ENCODE measurements at regions not wholly inside any gene's neighbourhood (a gene's known extent, or its start where the extent isn't known, plus 50 kb on each side); places are given as distances from the start of the nearest gene placed in this dataset.

DNA sequence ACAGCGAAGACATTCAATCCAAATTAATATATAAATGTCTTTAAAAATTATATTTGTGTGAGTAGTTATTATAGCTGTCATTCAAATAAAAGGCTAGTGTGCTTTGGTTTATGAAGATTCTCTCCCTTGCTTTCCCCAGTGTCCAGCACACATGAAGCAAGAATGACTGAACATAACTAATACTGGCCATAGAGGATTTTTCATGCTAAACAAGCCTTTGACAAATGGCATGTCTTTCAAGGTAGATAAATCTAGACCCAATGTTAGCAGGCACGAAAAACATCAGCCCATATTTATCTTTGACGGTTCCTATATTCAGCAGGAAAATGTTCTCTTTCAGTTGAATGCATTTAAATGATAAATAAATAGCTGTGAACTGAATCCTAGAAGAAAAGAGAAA, 1234.4 kb downstream of the EPHA7 start:
- TF ChIP-seq, protein P1, sequence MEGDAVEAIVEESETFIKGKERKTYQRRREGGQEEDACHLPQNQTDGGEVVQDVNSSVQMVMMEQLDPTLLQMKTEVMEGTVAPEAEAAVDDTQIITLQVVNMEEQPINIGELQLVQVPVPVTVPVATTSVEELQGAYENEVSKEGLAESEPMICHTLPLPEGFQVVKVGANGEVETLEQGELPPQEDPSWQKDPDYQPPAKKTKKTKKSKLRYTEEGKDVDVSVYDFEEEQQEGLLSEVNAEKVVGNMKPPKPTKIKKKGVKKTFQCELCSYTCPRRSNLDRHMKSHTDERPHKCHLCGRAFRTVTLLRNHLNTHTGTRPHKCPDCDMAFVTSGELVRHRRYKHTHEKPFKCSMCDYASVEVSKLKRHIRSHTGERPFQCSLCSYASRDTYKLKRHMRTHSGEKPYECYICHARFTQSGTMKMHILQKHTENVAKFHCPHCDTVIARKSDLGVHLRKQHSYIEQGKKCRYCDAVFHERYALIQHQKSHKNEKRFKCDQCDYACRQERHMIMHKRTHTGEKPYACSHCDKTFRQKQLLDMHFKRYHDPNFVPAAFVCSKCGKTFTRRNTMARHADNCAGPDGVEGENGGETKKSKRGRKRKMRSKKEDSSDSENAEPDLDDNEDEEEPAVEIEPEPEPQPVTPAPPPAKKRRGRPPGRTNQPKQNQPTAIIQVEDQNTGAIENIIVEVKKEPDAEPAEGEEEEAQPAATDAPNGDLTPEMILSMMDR (IDR thresholded peaks at IDR 0.05) = no peak
- TF ChIP-seq POLR2AphosphoS5 (IDR thresholded peaks at IDR 0.05) (no peak), POLR2A (IDR thresholded peaks at IDR 0.05) (no peak)
- Histone ChIP-seq H3K27me3 (no peaks in the 10 kb centered on the region), H3K27ac (no peak overlapping the region), H3K4me3 (no peak overlapping the region), H3K9me3 (no peaks in the 10 kb centered on the region), H3K4me1 (no peaks in the 10 kb centered on the region), H3K36me3 (no peaks in the 10 kb centered on the region)
- intact Hi-C loops (cut with DNase I; ENCODE audit: low total_unique reads) = no loop called here
- DNase-seq (ENCODE audit: low spot score in 2 of 2) = no peak

GRCh38 chr6:92181347-92181746, 1238.0 kb downstream of the EPHA7 start:
- Histone ChIP-seq H3K4me3 (no peak overlapping the region), H3K36me3 (no peaks in the 10 kb centered on the region), H3K27ac (no peak overlapping the region), H3K4me1 (no peaks in the 10 kb centered on the region), H3K9me3 (no peaks in the 10 kb centered on the region), H3K27me3 (no peaks in the 10 kb centered on the region)
- TF ChIP-seq POLR2A (IDR thresholded peaks at IDR 0.05) = no peak
- TF ChIP-seq, protein P1 (IDR thresholded peaks at IDR 0.05) = no peak
- TF ChIP-seq POLR2AphosphoS5 (IDR thresholded peaks at IDR 0.05) = no peak
- intact Hi-C loops (cut with DNase I; ENCODE audit: low total_unique reads) = no loop called here
- DNase-seq (ENCODE audit: low spot score in 2 of 2) = no peak

DNA sequence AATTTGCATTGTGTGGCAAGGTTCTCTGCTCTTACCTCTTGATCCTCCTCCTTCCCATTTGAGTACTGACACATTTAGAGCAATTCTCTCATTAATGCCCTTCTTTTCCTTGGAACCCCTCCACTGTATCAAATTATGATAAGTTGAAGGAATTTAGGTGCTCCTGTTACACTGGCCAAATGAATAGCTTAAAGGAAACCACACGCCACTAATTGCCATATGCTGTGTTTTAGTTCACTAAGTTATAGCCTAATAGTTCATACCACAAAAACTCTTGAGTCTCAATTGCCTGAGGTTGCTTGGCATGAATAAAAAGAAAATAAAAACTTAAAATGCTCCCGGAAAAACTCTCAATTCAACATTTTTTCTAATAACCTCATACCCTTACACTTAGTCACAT, 1239.3 kb downstream of the EPHA7 start:
- no peaks in the 10 kb centered on the region for H3K27me3 ChIP-seq
- no peak overlapping the region for H3K27ac ChIP-seq
- DNase-seq (ENCODE audit: low spot score in 2 of 2) = no peak
- H3K36me3 ChIP-seq = no peaks in the 10 kb centered on the region
- intact Hi-C loops (cut with DNase I; ENCODE audit: low total_unique reads) = no loop called here
- no peaks in the 10 kb centered on the region for H3K4me1 ChIP-seq
- H3K9me3 ChIP-seq = no peaks in the 10 kb centered on the region
- TF ChIP-seq, protein P1 (IDR thresholded peaks at IDR 0.05) = no peak
- TF ChIP-seq POLR2AphosphoS5 (IDR thresholded peaks at IDR 0.05) (no peak), POLR2A (IDR thresholded peaks at IDR 0.05) (no peak)
- H3K4me3 ChIP-seq = no peak overlapping the region

DNA sequence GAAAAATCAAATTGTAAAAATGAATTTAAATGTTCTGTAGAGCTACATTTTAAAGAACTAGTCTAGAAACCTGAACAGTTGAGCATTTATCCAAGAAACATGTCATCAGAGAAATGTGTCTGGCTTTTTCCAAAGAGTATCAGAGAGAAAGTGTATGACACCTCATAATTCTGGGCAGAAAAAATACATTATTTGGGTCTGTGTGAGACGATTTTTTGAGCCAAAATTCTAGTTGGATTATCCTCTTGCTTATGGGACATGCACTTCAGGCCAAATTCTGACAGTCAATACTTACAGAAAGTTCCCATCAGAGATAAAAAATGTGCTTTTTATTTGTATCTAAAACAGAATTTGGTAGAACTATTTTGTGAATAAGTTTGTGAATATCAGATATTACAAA, 1242.7 kb downstream of the EPHA7 start:
- H3K36me3 ChIP-seq = no peaks in the 10 kb centered on the region
- no peak overlapping the region for H3K4me3 ChIP-seq
- DNase-seq (ENCODE audit: low spot score in 2 of 2) = no peak
- no peak overlapping the region for H3K27ac ChIP-seq
- no peaks in the 10 kb centered on the region for H3K4me1 ChIP-seq
- H3K27me3 ChIP-seq = no peaks in the 10 kb centered on the region
- TF ChIP-seq POLR2AphosphoS5 (IDR thresholded peaks at IDR 0.05) = no peak
- TF ChIP-seq, protein P1 (IDR thresholded peaks at IDR 0.05) = no peak
- no peak for TF ChIP-seq POLR2A (IDR thresholded peaks at IDR 0.05)
- intact Hi-C loops (cut with DNase I; ENCODE audit: low total_unique reads) = no loop called here
- no peaks in the 10 kb centered on the region for H3K9me3 ChIP-seq

DNA sequence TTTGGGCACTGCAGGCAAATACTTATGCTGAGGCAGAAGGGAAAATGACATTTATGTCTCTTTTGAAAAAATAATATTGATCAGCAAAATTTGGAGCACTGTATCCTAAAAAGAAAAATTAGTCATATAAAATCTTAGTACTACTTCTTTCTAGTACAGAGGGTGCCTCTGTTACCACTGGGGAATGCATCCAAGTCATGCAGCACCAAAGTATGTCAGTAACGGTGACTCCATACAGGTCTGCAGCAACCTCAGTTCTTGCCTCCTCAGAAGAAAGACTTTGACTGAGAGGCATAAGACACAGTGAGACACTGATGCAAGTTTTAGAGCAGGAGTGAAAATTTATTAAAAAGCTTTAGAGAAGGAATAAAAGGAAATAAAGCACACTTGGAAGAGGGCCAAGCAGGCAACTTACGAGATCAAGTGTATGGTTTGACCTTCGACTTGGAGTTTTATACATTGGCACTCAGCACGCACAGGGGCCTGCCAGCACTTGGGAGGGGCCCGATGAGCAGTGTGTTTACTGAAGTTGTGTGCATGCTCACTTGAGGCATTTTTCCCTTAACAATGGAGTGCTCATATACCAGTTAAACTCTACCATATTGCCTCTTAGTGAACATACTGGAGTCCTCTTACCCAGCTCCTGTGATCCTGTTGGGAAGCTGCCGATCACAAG, 1244.8 kb downstream of the EPHA7 start:
- H3K4me3 ChIP-seq = no peak overlapping the region
- intact Hi-C loops (cut with DNase I; ENCODE audit: low total_unique reads) = no loop called here
- TF ChIP-seq, protein P1 (IDR thresholded peaks at IDR 0.05) = no peak
- TF ChIP-seq POLR2A (IDR thresholded peaks at IDR 0.05) (no peak), POLR2AphosphoS5 (IDR thresholded peaks at IDR 0.05) (no peak)
- H3K9me3 ChIP-seq = no peaks in the 10 kb centered on the region
- no peak overlapping the region for H3K27ac ChIP-seq
- no peaks in the 10 kb centered on the region for H3K4me1 ChIP-seq
- no peaks in the 10 kb centered on the region for H3K27me3 ChIP-seq
- H3K36me3 ChIP-seq = no peaks in the 10 kb centered on the region
- DNase-seq (ENCODE audit: low spot score in 2 of 2) = no peak

All from breast epithelium (tissue), 4 donors.